A673 (cell line): ENCODE measurements at regions not wholly inside any gene's neighbourhood (a gene's known extent, or its start where the extent isn't known, plus 50 kb on each side); places are given as distances from the start of the nearest gene placed in this dataset.
"Not testable (repeated sequence)": the region's sequence is repeated elsewhere in the genome, so short reads cannot be mapped to it uniquely, and the experiment has no call there.

Source experiments
- EZH2 ChIP-seq: fragments of 200-600 bp; sonication (generic); IDR thresholded peaks from 2 replicates; pipeline ENCODE4 v1.6.1; 2017; ENCODE audit warnings: borderline replicate concordance, low read depth, mild to moderate bottlenecking, mixed read lengths, antibody characterized with exemption, low read length; ENCODE audit not compliant: poor library complexity, severe bottlenecking
- TF ChIP-seq, protein P1 (sequence below): fragments of 300-800, 200-600 bp; sonication (generic); conservative IDR thresholded peaks from 2 replicates; pipeline ENCODE4 v1.5.1; 2017; ENCODE audit warnings: low read depth, mild to moderate bottlenecking, antibody characterized with exemption, low read length, moderate library complexity, mixed read lengths

DNA sequence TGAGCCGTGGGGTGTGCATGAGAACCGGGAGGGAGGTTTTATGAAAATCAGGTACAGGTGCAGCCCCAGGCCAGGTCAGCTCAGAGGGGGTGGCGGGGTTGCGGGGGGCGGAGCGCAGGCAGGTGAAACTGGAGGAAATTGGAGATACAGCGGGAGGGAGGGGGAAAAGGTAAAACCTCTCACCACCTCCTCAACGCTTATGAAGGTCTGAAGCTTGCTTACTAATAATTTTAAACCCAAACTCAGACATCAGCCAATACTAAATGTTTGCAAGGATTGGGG is 101.2 kb upstream of the GRK3 start:
- not testable (repeated sequence) for TF ChIP-seq EZH2
- TF ChIP-seq, protein P1, sequence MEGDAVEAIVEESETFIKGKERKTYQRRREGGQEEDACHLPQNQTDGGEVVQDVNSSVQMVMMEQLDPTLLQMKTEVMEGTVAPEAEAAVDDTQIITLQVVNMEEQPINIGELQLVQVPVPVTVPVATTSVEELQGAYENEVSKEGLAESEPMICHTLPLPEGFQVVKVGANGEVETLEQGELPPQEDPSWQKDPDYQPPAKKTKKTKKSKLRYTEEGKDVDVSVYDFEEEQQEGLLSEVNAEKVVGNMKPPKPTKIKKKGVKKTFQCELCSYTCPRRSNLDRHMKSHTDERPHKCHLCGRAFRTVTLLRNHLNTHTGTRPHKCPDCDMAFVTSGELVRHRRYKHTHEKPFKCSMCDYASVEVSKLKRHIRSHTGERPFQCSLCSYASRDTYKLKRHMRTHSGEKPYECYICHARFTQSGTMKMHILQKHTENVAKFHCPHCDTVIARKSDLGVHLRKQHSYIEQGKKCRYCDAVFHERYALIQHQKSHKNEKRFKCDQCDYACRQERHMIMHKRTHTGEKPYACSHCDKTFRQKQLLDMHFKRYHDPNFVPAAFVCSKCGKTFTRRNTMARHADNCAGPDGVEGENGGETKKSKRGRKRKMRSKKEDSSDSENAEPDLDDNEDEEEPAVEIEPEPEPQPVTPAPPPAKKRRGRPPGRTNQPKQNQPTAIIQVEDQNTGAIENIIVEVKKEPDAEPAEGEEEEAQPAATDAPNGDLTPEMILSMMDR: not testable (repeated sequence)
